Small intestine (tissue), 7 donors: ENCODE measurements at regions not wholly inside any gene's neighbourhood (a gene's known extent, or its start where the extent isn't known, plus 50 kb on each side); places are given as distances from the start of the nearest gene placed in this dataset.

ENCODE experiments used
- DNase-seq, 2 donors: peaks; one replicate each; pipeline versions ENCODE4 v3.0.0 to v3.0.0-alpha.2; 2013
- FAIRE-seq: peaks from 2 replicates; lab custom pipeline; 2012; peaks lifted over from hg19 to GRCh38; lab: Jason Lieb, UNC
- H3K27ac ChIP-seq, 3 donors: one replicate each; pipeline ENCODE4 v1.5.1; 2013; ENCODE audit warnings: low read length in 2 of 3, mild to moderate bottlenecking in 2 of 3, control low read depth in 1 of 3, inconsistent platforms in 1 of 3, low read depth in 1 of 3, moderate library complexity in 1 of 3
- H3K27me3 ChIP-seq, 3 donors: one replicate each; pipeline ENCODE4 v1.6.1; 2013; ENCODE audit warnings: low read length in 3 of 3, inconsistent platforms in 1 of 3; ENCODE audit not compliant: control insufficient read depth in 3 of 3, insufficient read depth in 3 of 3
- H3K36me3 ChIP-seq, 3 donors: one replicate each; pipeline ENCODE4 v1.6.1; 2013; ENCODE audit warnings: low read length in 3 of 3, inconsistent platforms in 1 of 3, low read depth in 1 of 3, mild to moderate bottlenecking in 1 of 3, moderate library complexity in 1 of 3; ENCODE audit not compliant: control insufficient read depth in 3 of 3, insufficient read depth in 2 of 3
- H3K4me1 ChIP-seq, 3 donors: one replicate each; pipeline ENCODE4 v1.6.1; 2013; ENCODE audit warnings: low read length in 2 of 3, inconsistent platforms in 1 of 3, low read depth in 1 of 3, mild to moderate bottlenecking in 1 of 3, moderate library complexity in 1 of 3; ENCODE audit not compliant: control insufficient read depth in 3 of 3, insufficient read depth in 2 of 3
- H3K4me3 ChIP-seq, 3 donors: one replicate each; pipeline ENCODE4 v1.5.1; 2013; ENCODE audit warnings: low read length in 3 of 3, control low read depth in 1 of 3, inconsistent platforms in 1 of 3, low read depth in 1 of 3, mild to moderate bottlenecking in 1 of 3, moderate library complexity in 1 of 3
- H3K9me3 ChIP-seq, 2 donors: one replicate each; pipeline ENCODE4 v1.6.1; 2013; ENCODE audit warnings: low read depth in 1 of 2, low read length in 1 of 2; ENCODE audit not compliant: control insufficient read depth in 2 of 2, insufficient read depth in 1 of 2
- WGBS, 3 donors: extraction: QIAGEN DNeasy Blood & Tissue Kit; methylation state at CpG; one replicate each; pipeline ENCODE4 v1.1.7; 2013; 5-methylcytosine and 5-hydroxymethylcytosine counted together
- donor health status: healthy with polysubstance abuse.
- donor health status: control.
- donor health status: control.
- donor health status: Bipolar disorder and iron deficiency.
- donor health status: healthy.

- no peaks in the 10 kb centered on the region for H3K27me3 ChIP-seq
- no peaks in the 10 kb centered on the region for H3K4me1 ChIP-seq
- no peaks in the 10 kb centered on the region for H3K36me3 ChIP-seq
- DNase-seq (peak; percentile 6 to 23), FAIRE-seq (no peak)
- no peaks in the 10 kb centered on the region for H3K9me3 ChIP-seq
- H3K27ac ChIP-seq: no peak overlapping the region
- H3K4me3 ChIP-seq: no peak overlapping the region
- 33 to 46% (median 44%) methylated on average over 3 of the region's 3 CpGs for whole genome bisulfite sequencing, 3 donors
Observed at GRCh38 chr5:87069974-87070608, 197.6 kb upstream of the RASA1 start.

GRCh38 chr5:87074072-87074471 lies 193.6 kb upstream of the RASA1 start:
- no peaks in the 10 kb centered on the region for H3K36me3 ChIP-seq
- FAIRE-seq: no peak

GRCh38 chr5:87074934-87075541 lies 192.6 kb upstream of the RASA1 start:
- H3K9me3 ChIP-seq: no peaks in the 10 kb centered on the region
- H3K27me3 ChIP-seq: no peaks in the 10 kb centered on the region
- 13 to 31% (median 16%) methylated on average over 2 of the region's 2 CpGs for WGBS, 3 donors
- DNase-seq: peak; percentile 19 to 58
- peak overlapping the region in 1 of 3 donors; percentile 44 for H3K27ac ChIP-seq
- H3K4me3 ChIP-seq: no peak overlapping the region
- no peaks in the 10 kb centered on the region for H3K36me3 ChIP-seq
- FAIRE-seq: no peak
- no peaks in the 10 kb centered on the region for H3K4me1 ChIP-seq

More at GRCh38 chr5:87074072-87074471, 193.6 kb upstream of the RASA1 start:
- Histone ChIP-seq H3K27me3 (no peaks in the 10 kb centered on the region), H3K4me1 (no peaks in the 10 kb centered on the region), H3K27ac (no peak overlapping the region), H3K4me3 (no peak overlapping the region), H3K9me3 (no peaks in the 10 kb centered on the region)
- no peak for DNase-seq
- WGBS, 3 donors: 92 to 94% (median 94%) methylated on average over 2 of the region's 2 CpGs

- DNase-seq (no peak), FAIRE-seq (no peak)
- Histone ChIP-seq H3K9me3 (no peaks in the 10 kb centered on the region), H3K27ac (no peak overlapping the region), H3K4me3 (no peak overlapping the region), H3K27me3 (no peaks in the 10 kb centered on the region), H3K36me3 (no peaks in the 10 kb centered on the region), H3K4me1 (no peaks in the 10 kb centered on the region)
- 92 to 96% (median 92%) methylated on average over 4 of the region's 4 CpGs for WGBS, 3 donors
Observed at GRCh38 chr5:87076411-87076810, 191.3 kb upstream of the RASA1 start.

- no peak overlapping the region for H3K4me3 ChIP-seq
- H3K4me1 ChIP-seq: no peaks in the 10 kb centered on the region
- H3K27me3 ChIP-seq: no peaks in the 10 kb centered on the region
- DNase-seq (no peak), FAIRE-seq (no peak)
- no peaks in the 10 kb centered on the region for H3K9me3 ChIP-seq
- H3K27ac ChIP-seq: no peak overlapping the region
- no peaks in the 10 kb centered on the region for H3K36me3 ChIP-seq
- WGBS, 3 donors: 81 to 93% (median 86%) methylated on average over 2 of the region's 2 CpGs
Observed at GRCh38 chr5:87076931-87077330, 190.8 kb upstream of the RASA1 start.

GRCh38 chr5:87079219-87079618 lies 188.5 kb upstream of the RASA1 start:
- Histone ChIP-seq H3K27me3 (no peaks in the 10 kb centered on the region), H3K4me3 (no peak overlapping the region), H3K36me3 (no peaks in the 10 kb centered on the region), H3K9me3 (no peaks in the 10 kb centered on the region), H3K4me1 (no peaks in the 10 kb centered on the region), H3K27ac (no peak overlapping the region)
- WGBS, 3 donors: 84 to 95% (median 94%) methylated on average over 2 of the region's 2 CpGs
- FAIRE-seq (no peak), DNase-seq (no peak)

GRCh38 chr5:87081016-87081415 lies 186.7 kb upstream of the RASA1 start:
- H3K27ac ChIP-seq: no peak overlapping the region
- no peak overlapping the region for H3K4me3 ChIP-seq
- no peaks in the 10 kb centered on the region for H3K9me3 ChIP-seq
- H3K36me3 ChIP-seq: no peaks in the 10 kb centered on the region
- no peak for DNase-seq
- H3K4me1 ChIP-seq: no peaks in the 10 kb centered on the region
- 56 to 78% (median 71%) methylated on average over 3 of the region's 3 CpGs for WGBS, 3 donors
- no peaks in the 10 kb centered on the region for H3K27me3 ChIP-seq
- FAIRE-seq: no peak

GRCh38 chr5:87081511-87082372 lies 185.9 kb upstream of the RASA1 start:
- FAIRE-seq: no peak
- peak in 1 of 2 donors; percentile 61 for DNase-seq
- no peaks in the 10 kb centered on the region for H3K9me3 ChIP-seq
- no peak overlapping the region for H3K4me3 ChIP-seq
- 55 to 60% (median 58%) methylated on average over 4 of the region's 4 CpGs for WGBS, 3 donors
- H3K27ac ChIP-seq: peak overlapping the region in 1 of 3 donors; percentile 11
- no peaks in the 10 kb centered on the region for H3K4me1 ChIP-seq
- H3K36me3 ChIP-seq: no peaks in the 10 kb centered on the region
- H3K27me3 ChIP-seq: no peaks in the 10 kb centered on the region
